HG03469 (cell line): ENCODE measurements at regions not wholly inside any gene's neighbourhood (a gene's known extent, or its start where the extent isn't known, plus 50 kb on each side); places are given as distances from the start of the nearest gene placed in this dataset.
"Not testable (repeated sequence)": the region's sequence is repeated elsewhere in the genome, so short reads cannot be mapped to it uniquely, and the experiment has no call there.

ENCODE experiments used
- ATAC-seq: cut with Tn5 transposase; IDR thresholded peaks from one replicate; pipeline ENCODE4 v1.9.1; 2021; ENCODE audit warnings: mild to moderate bottlenecking, moderate library complexity, moderate number of reproducible peaks; ENCODE audit not compliant: unreplicated experiment

DNA sequence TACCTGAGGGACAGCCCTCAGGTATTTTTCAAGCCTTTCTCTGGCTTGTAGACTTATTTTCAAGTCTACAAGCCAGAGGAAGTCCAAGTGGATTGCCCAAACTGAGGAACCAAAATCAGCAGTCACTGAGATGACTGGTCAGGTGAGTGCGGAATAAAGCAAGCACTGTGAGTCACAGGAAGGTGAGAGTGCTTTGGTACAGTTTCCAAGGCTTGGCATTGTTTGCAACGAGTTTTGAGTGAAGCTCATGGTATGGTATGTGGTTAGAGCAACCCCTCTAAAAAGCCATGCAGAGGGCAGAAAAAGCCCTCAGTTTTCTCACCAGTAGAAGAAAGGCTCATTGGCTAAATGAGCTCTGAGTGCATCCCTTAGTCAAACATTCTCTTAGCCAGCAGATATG, 112.8 kb upstream of the EOLA2 start:
- ATAC-seq, result no peak

DNA sequence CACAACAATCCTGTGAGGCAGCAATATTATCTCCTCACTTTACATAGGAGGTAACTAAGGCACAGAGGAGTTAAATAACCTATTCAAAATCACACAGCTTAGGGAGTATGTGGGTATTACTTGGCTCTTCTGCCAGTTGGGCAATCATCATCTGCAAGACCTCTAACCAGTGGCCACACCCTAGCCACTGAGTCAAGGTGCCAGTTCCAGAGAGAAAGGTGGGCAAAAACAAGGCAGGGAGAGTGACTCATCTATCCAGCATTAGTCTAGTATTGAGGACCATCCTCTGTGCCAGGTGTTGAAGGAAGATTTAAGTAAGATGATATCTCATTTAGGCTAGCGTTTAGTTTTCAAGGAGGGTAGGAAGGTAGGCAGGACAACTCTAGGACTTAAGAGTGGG, 113.9 kb upstream of the EOLA2 start:
- no peak for ATAC-seq

DNA sequence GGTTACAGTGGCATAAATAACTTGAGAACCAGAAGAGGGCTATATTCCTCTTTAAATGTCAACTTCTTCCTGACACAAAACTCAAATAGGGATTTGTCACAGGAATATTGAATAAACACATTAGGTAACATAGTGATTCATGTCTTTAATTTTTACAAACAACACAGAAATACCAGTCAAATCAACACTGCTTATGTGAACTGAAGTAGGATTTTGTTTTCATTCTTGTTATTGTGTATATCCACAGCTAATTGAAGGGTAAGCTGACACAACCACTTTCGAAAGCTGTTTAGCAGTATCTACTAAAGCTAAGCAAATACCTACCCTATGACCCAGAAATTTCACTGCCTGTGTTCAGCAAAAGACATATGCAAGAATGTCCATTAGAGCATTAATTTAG, 120.4 kb upstream of the EOLA2 start:
- ATAC-seq, result no peak

DNA sequence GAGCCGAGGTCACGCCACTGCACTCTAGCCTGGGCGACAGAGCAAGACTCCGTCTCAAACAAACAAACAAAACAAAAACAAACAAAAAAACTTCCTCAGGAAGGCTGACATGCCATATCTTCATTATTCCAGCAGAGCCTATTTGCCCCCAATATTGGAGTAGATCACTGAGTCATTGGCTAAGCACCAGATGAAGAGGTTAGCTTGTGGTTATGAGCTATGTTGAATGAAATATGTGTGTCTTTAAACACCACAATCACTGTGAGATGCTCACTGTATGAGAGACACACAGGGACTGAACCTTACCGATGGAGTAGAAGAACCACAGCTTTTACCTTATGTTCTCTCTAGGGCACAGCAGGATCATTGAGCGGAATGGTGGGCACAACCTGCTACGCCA, 122.1 kb upstream of the EOLA2 start:
- ATAC-seq, result no peak

DNA sequence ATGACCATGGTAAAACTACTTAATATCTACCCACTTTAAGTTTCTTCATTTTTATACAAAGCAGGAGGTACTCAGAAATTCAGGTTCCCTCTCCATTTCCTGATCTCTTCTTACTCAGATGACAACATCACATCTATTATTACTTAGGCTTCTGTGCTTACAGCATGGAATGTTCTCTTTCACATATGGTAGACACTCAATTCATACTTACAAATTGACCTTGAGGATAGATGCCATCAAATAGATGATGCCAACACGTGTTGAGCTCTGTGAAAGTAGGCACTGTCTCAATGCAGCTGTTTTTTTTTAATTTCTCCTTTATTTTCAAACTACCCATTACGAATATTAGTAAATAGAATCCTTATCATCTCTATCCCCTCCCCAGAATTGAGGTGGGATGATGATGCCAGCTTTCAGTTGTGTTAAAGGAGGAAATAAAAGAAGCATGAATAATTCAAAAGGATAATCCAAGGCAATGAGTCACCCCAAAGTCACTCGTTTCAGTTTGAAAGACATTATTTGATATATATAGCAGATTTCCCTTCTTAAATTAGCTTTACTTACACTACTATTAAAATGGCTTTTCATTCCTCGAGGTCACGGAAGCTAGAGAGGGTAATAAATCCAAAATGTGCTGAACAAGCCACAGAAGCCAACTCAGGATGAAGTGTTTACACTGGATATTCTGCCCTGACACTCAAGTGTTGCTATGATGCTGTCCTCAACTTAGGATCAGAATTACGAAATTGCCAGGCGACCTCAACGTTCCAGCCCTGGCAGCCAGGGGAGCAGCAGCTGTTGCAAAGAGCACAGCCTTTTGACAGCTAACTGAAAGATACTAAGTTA, 124.2 kb upstream of the EOLA2 start:
- no peak for ATAC-seq

DNA sequence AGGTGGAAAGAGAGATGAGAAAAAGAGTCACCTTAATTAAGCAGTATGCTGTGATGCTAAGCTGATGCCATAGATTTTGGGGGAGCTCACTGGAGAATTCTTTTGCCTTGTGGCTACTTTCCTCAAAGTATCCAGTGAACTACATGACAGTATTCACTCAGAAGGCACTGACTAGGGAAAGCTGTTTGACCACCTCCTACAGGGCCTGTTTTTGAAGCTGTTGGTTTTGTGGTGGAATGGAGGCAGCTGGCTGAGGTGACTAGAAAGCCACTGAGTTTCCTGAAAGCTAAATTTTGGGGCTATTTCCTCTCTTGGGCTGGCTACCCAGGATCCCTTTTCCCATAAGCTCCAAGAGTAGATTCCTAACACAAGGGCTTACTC, 124.8 kb upstream of the EOLA2 start:
- no peak for ATAC-seq

DNA sequence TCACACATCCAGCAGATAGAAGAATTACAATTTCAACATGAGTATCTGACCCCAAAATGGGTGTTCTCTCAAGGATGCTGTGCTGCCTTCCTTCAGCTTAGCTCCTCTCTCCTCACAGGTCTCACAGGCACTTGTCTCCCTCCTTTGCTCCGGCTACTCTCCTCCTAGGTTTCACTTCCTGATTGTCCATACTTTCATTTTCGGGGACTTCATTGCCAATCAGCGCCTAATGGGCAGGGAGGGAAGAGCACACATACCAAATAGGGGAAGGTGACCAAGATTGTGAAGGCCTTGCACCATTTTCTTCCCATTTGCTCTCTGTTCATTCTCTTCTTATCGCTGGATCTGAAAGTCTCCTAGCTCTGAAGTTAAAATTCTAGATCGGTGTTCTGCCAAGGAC, 125.4 kb upstream of the EOLA2 start:
- no peak for ATAC-seq

DNA sequence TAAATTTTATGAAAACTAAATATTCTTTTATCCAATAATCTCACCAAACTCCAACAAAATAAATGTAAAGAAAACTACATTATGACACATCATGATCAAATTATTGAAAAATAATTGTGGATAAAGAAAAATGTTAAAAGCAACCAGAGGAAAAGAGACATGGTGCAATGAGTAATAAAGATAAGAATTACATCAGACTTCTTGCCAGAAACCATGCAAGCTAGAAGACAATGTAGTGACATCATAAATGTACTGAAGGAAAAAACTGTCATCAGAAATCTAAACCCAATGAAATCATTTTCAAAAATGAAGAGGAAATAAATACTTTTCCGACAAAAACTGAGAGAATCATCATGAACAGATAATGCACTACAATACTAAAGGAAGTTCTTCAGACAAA, 135.9 kb upstream of the EOLA2 start:
- ATAC-seq, result no peak

DNA sequence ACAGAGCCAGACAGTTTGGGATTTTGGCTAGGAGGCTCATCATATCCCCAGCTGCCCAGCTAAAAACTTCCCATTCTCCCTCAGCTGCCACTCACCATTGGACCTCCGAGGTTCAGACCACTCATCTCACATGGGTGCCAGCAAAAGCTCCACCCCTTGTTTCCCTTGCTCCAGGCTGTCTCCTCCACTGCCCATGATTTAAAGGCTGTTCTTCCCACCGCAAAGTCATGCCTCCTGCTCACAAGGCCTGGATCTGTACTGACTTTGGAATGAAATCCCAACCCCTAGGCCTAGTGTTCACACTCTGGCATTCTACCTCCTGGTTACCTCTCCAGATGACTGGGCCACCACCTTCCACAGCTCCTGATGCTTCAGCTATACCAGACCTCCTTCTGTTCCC, 142.2 kb upstream of the EOLA2 start:
- no peak for ATAC-seq

DNA sequence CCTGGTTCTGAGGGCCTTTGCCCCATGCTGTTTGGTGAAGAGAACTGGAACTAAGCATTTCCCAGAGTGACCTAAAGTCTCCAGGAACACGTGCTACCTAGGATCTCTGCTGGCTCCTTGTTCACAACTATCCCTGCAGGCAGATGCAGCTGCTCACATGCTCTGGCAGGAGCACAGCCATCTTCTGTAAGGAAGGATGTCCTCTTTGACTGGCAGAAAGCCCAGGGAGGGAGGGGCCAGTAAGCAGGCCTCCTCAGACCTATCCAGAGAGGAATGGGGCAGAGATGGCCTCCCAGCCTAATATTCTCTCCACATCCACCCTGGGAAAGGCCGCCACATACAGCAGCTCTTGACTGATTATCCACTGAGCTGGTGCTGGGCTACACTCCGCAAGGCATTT, 142.8 kb upstream of the EOLA2 start:
- ATAC-seq, result no peak

DNA sequence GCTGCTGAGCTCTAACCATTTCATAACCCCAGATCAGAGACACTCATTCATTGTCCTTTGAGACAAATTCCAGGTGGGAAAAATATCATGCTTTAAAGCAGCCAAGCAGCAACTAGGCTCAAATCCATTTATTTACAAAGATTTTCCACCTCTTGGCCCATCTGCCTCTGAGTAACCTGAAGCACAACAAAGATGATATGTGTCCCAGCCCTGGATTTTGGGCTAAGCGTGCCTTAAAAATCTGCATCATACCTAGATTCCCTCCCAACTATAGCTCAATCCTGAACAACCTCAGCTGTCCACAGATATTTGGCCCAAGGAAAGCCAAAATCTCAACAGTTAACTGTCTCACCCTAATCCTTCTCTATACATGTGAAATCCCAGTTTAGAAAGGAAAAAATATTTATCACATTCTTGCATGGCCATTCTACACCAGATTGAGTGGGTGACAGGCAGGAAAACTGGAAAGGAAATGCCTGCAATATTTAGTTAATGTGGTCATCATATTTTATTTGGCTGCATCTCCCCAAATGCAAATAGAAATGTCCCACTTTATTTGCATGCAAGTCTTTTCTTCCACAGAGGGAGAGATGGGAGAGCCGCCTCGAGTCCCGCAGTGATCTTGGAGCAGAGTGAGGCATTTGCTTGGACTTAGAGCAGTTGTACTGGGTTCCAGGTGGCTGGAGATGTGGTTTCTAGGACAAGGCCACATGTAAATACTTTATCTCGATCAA, 146.4 kb upstream of the EOLA2 start:
- no peak for ATAC-seq

DNA sequence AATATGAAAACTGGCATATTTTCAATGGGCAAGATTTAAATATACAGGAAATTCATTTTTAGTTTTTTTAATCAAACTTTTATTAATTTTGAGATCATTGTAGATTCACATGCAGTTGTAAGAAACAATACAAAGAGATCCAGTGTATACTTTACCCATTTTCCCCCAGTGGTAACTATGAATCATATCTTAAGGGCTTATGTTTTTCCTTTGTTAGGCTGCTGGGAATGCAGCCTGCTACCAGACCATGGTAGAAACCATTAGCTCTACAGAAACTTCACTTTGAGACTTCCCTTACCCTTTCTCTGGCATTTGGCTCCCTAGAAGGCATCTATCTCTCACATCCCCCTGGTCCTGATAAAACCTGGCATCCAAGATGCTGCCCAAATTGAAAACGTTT, 147.6 kb upstream of the EOLA2 start:
- no peak for ATAC-seq

DNA sequence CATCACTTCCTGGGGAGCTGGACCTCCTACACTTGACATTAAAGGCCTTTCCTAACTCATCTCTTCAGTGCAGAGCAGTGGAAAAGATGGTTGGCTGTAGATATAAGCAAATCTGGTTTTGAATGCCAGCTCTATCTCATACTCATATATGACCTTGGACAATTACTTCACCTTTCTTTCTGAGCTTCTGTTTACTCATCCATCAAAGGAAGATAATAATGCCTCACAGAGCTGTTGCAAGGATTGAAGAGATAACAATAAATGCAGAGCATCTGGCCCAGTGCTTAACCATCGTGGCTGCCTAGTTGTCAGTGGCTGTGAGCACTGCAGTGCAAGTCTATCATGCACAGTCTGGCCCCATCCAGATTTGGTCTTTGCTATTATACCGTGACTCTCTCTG, 148.1 kb upstream of the EOLA2 start:
- ATAC-seq, result no peak

DNA sequence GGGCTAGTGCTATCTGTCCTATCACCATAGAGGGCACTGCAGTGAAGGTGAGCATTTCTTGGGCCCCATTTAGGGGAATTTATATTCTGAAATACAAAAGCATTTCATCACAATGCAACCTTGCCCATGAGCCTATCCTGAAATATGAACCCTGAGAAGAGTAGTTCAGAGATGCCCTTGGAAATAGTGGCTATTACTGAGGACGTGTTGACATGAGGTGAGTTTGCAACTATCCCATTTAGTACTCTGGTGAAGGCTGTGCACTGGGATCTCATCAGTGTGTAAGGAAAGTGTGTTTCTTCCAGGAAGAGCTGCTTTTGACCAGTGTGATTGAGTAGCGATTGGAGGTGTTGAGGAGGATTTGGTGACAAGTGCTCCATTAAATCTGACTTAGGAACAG, 149.3 kb upstream of the EOLA2 start:
- no peak for ATAC-seq

DNA sequence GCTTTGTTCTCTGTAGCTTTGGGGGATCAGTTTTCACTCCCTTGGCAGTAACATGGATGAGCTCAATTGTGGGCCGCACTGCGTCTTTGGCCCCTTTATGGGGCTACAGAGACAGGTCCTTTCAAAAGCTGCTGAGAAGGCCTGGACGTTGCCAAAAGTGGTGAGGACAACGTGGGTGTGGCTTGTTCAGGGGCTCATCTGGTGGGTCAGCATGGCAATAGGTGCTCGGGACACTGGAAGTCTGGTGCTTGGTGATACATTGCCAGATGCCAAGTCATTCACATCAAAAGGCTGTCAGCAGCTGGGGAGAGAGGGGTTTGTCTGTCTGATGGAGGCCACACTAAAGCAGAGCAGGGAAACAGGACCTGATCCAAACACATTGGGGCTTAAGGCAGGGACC, 149.8 kb upstream of the EOLA2 start:
- ATAC-seq, result no peak

DNA sequence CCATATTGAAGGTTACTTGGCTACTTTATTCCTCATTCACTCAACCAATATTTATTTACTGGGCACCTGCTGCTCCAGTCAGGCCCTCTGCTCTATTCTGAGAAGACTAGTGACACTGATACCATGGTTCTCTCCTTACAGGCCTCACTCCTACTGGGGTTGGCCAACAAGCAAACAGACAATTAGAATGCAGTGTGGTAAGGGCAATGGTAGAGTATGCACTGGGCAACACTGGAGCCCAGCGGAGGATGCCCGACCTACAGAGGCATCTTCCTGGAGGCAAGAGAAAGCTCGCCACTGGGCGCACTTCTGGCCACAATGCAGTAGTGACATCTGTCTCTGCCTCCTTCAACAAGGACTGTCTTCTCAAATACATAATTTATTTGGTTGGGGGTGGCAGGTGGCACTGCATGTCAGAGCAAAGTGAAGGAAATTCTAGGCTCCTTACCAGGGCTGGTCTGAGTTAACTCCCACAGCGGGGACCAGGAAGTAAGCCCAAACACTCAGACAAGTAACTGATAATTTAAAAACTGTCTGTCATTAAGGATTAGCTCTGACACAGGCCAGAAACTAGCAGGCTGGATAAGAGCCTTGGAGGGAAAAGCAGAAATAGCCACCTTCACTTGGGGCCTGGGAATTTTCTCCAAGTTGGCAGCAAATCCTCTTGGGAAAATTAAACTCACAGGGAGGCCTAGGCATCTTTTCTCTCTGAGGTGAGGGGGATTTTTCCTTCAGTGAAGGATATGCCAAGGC, 150.7 kb upstream of the EOLA2 start:
- no peak for ATAC-seq

DNA sequence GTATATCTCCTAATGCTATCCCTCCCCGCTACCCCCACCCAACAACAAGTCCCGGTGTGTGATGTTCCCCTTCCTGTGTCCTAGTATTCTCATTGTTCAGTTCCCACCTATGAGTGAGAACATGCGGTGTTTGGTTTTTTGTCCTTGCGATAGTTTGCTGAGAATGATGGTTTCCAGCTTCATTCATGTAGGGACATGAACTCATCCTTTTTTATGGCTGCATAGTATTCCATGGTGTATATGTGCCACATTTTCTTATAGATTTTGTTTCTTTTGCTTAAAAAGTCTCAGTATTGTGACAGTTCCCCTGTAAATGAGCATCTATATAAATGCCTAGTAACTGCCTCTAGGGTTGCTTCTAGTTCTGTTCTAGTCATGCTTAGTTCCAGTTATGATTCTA, 153.0 kb upstream of the EOLA2 start:
- not testable (repeated sequence) for ATAC-seq

DNA sequence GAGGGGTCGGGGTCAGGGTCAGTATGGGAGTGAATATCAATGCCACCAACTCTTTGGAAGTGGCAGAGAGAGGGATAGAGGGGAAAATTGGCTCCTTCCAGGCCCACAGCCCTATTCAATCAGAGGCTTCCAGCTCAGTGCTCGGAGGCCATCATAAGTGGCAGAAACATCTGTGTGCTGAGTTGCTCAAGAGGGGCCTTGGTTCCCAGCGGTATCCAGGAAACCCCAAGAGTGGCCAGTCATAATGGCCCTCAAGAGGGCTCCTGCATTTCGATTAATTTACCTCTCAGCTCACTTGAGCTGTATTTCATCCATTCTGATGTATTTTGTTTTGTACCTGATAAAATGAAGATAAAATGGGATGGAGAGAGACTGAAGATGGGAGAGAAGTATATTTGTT, 154.3 kb upstream of the EOLA2 start:
- ATAC-seq, result no peak

DNA sequence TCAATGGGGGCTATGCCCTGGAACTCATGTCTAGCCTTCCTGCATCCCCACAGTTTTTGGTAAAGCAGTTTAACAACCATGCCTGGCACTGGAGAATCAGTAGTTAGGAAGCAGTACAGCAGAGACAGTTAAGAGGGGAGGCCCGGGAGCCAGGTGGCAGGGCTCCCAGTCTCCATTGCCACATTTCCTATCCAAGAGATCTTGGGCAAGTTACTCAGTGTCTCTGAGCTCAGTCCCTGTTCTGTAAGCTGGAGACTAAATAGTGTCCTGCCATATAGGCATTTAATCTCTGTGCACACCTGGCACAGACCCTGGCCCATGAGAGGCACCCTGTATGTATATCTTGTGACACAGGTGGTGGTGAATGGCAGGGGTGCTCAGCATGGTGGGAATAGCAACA, 156.1 kb upstream of the EOLA2 start:
- no peak for ATAC-seq

DNA sequence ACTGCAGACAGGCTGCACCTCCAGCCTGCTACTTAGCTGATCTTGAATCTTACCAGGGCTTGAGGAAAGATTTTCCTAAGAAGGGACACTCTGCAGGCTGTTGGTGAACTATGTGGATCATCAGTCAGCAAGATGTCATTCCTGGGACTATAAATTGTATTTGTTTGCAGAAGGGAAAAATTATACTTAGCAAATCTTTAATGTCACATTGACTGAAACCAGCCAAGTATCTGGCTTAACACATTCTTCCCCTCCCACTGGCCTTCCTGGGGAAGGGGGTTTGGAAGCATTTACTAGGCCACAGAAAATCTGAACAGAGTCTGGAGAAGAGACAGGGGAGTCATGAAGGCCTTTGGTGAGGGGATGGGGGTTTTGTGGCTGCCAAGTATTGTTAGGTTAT, 156.7 kb upstream of the EOLA2 start:
- no peak for ATAC-seq

DNA sequence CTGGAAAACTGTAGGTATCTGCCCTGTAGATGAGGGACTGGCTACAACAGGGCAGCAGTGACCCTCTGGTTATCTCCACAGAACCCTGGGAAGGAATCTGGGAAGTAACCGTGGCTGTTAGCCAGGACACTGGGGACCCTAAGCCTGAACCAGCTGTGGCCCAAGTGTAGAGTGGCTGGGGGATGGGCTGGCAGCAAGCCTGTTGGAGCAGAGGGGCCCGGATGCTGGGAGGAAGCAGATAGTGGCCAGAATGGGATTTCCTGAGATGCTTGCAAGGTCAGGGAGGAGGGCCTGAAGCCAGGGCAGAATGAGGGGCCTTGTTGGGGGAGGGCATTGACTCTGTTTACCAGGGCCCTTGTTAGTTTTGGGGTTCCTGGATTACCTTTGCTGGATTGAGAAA, 161.0 kb upstream of the EOLA2 start:
- no peak for ATAC-seq

DNA sequence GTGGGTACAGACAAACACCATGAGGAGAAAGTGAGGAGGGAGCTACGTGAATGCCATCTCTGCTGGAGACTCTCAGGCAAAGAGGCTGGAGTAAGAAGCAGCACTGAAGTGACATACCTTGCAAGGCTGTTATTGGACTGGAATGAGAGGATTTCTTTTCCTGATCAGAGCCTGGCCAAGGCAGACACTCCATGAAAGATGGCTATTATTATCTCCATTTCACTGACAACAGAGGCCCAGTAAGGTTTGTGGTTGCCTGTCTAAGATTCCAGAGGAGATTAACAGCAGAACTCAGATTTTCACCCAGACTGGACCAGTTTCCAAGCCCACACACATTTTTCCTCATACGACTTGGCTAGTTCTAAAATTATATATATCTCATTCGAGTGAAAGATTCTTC, 162.0 kb upstream of the EOLA2 start:
- no peak for ATAC-seq
